Inferior parietal cortex (tissue), 1 donor: ENCODE measurements at regions not wholly inside any gene's neighbourhood (a gene's known extent, or its start where the extent isn't known, plus 50 kb on each side); places are given as distances from the start of the nearest gene placed in this dataset.

Experiments
- DNase-seq: peaks from one replicate; pipeline ENCODE4 v3.0.0-alpha.2; 2016; ENCODE audit errors: extremely low spot score

DNA sequence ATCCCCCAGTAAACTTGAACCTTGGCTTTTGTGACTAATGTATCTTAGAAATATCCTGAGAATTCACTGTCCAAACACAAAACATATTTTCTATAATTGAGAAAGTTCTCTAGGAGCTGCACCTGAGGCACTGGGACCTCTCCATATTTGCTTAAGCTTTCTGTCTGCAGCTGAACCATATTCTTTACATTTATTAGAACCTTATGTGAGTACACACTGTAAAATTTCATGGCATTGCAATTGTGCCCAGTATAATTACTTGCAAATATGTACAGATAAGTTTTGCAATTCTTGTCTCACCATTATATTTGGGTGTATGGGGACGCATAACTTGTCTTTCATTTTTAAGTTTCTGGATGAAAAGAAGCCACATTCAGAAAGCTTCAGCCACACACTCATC is 280.7 kb upstream of the KLHL1 start:
- DNase-seq, result no peak

DNA sequence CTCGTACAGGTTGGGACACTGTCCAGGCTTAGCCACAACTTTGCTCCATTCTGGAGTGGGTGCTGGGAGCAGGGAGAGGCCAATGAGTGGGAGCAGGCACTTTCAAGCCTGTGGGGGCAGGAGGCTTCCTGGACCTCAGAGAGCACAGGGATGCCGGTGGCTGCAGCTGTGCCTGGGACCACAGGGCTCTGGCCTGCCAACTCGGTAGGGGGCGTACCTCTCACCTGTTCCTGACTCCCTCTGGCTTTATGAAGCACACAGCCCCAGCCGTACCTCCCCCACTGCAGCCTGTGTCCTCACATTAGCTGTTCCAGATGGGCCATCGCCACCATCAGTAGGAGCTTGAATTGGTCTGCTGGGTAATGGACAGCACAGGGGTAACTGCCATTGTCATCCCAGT is 278.7 kb upstream of the KLHL1 start:
- no peak for DNase-seq

GRCh38 chr13:70385852-70386251 is 277.6 kb upstream of the KLHL1 start:
- DNase-seq, result no peak

DNA sequence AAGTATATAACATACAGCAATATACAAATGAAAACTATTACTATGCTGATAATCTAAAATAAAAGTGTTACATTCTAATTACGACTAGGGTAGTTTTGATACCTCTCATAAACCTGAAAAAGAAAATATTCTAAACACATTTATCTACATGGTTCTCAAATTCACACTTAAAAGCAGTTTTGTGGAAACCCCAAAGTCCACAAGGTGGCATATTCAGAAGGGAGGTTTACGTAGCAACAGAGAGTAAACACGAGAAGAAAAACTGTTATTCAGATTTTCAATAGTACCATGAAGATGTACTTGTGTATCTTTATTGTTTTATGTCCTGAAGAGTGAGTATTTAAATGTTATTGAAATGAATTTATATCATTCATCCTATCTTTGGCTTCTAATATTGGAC is 275.9 kb upstream of the KLHL1 start:
- no peak for DNase-seq

DNA sequence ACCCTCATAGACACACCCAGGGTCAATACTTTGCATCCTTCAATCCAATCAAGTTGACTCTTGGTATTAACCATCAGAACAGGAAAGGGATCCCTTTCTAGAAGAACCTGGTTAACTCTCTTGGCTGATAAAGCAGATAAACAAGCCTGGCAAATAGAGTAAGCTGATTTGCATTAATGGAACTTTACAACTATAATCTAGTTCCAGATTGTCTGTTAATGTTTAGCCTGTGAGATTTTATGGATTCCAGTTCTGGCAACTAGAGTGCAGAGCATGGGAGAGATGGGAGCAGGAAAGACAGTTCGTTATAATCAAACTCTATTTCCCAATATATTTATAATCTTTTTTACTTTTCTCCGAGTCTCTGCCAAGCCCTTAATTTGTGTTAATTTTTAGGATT is 272.6 kb upstream of the KLHL1 start:
- DNase-seq, result no peak

DNA sequence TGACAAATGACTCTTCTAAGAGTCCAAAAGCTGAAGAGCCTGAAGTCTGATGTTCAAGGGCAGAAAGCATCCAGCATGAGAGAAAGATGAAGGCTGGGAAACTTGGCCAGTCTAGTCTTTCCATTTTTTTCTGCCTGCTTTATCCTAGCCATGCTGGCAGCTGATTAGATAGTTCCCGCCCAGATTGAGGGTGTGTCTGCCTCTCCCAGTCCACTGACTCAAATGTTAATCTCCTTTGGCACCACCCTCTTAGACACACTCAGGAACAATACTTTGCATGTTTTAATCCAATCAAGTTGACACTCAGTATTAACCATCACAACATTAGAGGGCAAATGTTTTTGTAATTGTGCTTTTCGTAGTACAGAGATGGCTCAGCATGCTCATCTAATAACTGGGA is 267.5 kb upstream of the KLHL1 start:
- DNase-seq, result no peak

- DNase-seq, result no peak
Measured at GRCh38 chr13:70370924-70371323, 262.7 kb upstream of the KLHL1 start.

DNA sequence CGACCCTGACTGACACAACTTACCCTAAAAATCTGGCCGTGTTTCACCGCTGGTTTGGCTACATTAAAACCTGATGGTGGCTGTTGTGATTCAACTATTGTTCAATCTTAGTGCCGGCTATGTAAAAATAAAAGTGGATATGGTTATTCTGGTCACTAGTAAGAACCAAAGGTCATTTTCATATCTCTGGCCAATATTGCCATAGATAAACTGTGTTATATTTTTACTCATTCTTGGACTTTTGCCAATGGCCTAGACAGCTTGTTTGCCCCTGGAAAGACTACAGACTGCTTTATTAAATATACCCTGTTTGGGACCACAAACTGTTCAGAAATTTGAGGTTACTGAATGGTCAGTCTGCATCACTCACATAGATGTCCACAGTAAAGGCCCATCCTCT is 258.5 kb upstream of the KLHL1 start:
- DNase-seq, result no peak

DNA sequence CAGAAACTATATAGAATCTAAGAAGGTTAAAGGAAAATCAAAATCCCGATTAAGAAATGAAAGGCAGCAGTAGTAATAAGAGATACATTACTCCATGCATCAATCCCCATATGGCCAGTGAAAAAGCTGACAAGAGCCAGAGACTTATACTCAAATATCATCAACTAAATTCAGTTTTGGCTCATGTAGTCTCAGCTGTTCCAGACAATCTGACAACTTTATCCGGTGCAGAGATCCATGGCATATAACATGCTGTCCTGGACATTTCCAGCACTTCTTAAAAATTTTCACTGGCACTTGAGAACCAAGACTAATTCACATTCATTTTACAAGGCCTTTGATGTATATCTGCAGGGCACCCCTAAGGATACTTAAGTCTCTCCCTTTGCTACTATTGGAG is 255.7 kb upstream of the KLHL1 start:
- no peak for DNase-seq

DNA sequence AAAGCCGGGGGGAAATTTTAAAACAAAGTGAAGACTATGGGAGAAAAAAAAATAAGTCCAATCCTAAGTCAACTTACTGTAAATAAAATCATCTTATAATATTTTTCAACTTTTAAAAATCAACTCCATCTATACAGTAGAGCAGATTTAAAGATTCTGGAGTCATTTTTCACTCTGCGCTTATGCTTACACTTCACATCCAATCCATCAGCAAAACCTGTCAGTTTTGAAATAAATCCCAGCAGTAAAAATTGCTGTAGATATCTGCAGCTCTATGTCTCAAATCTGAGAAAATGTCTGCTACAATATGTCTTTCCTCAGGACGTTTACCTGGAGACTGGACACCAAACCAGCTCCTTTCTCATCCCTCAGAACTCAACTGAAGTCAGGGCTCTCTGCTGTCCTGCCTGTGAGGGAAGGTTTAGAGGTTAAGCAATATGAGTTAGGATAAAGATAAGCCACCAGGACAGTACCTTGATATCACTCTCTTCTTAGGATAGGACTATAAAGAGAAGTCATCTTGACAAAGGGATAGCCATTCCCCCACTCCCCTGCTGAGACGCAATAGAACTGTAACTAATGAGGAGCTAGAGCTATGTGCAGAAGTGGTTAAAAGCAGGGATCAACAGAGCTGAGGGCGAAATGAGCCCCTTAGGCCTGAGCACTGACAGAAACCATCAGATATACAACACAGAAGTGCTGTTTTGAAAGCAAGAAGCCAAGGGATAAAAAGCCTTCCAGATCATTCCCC is 254.7 kb upstream of the KLHL1 start:
- no peak for DNase-seq

DNA sequence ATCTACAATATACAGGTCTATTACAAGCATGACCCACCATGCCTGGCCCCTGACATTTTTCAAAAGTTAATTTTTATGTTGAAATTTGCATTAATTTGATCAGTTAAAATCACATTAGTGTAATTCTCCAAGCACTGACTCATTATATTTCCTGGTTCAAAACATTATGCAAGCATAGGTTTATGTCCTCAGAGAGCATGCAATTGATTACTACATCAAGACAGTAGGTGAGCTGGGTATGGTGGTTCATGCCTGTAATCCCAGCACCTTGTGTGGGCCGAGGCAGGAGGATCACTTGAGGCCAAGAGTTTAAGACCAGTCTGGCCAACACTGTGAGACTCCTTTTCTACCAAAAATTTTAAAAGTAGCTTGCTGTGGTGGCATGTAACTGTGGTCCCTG is 248.8 kb upstream of the KLHL1 start:
- DNase-seq, result no peak

GRCh38 chr13:70353096-70353495 is 244.8 kb upstream of the KLHL1 start:
- no peak for DNase-seq

DNA sequence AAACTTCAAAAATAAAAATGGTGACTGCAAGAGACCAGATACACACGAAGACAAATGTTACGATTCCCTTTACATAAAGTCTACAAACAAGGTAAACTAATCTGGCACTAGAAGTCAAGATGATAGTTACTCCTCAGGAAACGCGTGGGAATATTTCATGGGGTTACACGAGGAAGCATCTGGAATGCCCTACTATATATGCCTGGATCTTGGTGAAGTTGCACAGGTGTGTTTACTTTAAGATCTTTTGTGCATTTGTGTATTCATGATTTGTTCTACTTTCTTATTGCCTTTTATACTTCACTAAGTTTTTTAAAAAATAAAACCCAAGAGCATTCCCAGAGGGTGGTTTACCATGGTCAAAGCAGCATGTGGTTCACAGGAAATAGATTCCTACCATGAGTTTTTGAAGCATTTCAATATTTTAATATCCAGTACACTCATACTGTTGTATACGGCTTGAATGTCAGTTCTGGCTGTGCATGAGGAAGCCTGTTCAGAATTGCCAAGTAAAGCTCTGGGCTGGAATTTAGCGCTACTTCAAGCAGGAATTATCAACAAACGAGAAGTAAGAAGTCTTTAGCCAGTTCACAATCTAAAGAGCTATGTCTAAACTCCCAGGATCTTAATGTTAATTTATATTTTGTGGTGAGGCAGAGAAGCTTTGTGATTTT is 239.8 kb upstream of the KLHL1 start:
- no peak for DNase-seq

GRCh38 chr13:70339738-70340137 is 231.5 kb upstream of the KLHL1 start:
- no peak for DNase-seq

GRCh38 chr13:70338609-70339008 is 230.4 kb upstream of the KLHL1 start:
- DNase-seq, result no peak

GRCh38 chr13:70336866-70337265 is 228.6 kb upstream of the KLHL1 start:
- DNase-seq, result no peak

DNA sequence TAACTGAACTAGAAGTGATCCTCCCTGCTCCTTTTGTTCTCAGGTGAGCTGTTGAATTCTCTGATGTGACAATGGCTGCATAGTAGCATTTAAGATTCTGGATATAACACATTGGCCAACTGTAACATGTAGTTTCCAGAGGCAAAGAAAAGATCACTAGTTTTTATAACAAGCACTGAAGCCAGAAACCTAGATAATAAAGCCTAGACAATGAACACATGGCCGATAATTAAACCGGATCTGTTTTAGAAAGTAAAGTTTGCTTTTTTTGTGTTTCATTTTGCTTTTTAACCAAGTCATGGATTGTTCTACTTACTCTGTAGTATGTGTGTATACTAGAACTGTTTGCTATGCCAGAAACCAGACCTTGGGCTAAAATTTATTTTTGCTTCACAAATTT is 225.5 kb upstream of the KLHL1 start:
- DNase-seq, result no peak

GRCh38 chr13:70330697-70331361 is 222.6 kb upstream of the KLHL1 start:
- DNase-seq, result no peak

GRCh38 chr13:70324519-70324918 is 216.3 kb upstream of the KLHL1 start:
- DNase-seq, result no peak

DNA sequence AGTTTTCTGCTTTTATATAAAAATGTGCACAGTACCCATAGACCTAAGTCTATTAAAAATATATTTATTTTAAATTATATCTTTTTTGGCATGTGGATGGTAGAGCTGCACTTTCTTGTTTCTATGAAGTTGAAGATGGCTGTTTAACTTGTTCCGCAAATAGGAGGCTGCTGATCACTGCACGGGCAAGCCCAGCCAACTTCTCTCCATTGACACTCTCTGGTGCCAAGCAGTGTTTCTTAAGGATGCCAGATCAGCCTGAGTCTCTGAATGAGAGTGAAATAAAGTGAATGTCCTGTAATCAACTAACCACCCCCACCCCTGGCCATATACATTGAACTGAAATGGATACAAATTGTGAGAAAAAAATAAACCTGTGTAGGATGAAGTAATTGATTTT is 202.9 kb upstream of the KLHL1 start:
- no peak for DNase-seq

DNA sequence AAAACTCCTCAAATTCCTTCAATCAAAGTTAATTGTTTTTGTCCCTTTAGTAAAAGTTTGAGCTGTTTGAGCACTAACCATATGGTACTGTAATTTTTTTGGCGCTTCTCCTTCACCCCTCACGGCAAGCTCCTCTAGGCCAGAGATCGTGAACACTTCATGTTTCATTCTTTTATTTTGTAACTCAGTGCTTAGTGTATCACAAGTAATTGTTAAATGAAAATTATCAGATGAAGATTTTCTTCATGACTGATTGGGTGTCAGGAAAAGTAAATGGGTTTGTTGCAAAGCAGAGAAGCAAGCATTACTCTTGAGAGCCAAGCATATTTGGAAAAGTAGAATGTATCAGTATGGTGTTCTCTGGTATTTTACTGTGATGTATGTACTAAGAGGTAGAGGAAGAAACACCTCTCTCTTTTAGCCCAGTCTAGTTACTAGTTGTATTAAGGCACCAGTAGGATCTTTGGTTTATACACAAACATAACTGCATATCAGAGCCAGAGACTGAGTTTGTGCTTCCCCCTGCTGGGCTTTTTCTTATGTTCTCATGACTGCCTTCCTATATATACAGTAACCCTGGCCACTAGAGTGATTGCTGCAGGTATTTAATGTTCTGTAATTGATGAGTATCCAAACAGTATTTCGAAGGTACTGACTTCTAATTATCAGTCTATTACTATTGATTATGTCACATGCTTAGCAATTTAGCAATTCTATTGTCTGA is 202.3 kb upstream of the KLHL1 start:
- DNase-seq, result peak; percentile 41

GRCh38 chr13:70297189-70297616 is 189.0 kb upstream of the KLHL1 start:
- no peak for DNase-seq
